ENCODE measurements at regions not wholly inside any gene's neighbourhood (a gene's known extent, or its start where the extent isn't known, plus 50 kb on each side); places are given as distances from the start of the nearest gene placed in this dataset.

DNA sequence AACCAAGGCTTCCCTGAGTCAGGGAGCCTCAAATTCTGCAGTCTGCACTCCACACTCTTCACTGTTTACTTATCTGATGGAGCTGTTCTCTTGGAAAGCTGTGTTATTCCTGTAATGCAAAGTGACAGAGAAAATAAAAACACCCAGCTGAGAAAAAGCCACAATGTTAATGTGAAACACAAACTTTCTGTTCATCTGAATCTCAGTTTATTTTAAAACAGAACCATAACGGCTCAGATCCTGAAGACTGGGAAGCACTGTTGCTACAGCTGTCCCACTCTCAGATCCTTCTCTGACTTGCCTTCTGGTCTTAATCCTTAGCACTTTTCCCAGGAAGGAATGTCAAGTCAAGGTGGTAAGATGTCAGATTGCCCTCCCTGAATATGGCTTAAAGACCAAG lies 736.6 kb downstream of the DHX35 start:
- TF ChIP-seq, protein P1, sequence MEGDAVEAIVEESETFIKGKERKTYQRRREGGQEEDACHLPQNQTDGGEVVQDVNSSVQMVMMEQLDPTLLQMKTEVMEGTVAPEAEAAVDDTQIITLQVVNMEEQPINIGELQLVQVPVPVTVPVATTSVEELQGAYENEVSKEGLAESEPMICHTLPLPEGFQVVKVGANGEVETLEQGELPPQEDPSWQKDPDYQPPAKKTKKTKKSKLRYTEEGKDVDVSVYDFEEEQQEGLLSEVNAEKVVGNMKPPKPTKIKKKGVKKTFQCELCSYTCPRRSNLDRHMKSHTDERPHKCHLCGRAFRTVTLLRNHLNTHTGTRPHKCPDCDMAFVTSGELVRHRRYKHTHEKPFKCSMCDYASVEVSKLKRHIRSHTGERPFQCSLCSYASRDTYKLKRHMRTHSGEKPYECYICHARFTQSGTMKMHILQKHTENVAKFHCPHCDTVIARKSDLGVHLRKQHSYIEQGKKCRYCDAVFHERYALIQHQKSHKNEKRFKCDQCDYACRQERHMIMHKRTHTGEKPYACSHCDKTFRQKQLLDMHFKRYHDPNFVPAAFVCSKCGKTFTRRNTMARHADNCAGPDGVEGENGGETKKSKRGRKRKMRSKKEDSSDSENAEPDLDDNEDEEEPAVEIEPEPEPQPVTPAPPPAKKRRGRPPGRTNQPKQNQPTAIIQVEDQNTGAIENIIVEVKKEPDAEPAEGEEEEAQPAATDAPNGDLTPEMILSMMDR (IDR thresholded peaks at IDR 0.05; ENCODE audit: insufficient read depth, low read length): no peak
- TF ChIP-seq, protein P2, sequence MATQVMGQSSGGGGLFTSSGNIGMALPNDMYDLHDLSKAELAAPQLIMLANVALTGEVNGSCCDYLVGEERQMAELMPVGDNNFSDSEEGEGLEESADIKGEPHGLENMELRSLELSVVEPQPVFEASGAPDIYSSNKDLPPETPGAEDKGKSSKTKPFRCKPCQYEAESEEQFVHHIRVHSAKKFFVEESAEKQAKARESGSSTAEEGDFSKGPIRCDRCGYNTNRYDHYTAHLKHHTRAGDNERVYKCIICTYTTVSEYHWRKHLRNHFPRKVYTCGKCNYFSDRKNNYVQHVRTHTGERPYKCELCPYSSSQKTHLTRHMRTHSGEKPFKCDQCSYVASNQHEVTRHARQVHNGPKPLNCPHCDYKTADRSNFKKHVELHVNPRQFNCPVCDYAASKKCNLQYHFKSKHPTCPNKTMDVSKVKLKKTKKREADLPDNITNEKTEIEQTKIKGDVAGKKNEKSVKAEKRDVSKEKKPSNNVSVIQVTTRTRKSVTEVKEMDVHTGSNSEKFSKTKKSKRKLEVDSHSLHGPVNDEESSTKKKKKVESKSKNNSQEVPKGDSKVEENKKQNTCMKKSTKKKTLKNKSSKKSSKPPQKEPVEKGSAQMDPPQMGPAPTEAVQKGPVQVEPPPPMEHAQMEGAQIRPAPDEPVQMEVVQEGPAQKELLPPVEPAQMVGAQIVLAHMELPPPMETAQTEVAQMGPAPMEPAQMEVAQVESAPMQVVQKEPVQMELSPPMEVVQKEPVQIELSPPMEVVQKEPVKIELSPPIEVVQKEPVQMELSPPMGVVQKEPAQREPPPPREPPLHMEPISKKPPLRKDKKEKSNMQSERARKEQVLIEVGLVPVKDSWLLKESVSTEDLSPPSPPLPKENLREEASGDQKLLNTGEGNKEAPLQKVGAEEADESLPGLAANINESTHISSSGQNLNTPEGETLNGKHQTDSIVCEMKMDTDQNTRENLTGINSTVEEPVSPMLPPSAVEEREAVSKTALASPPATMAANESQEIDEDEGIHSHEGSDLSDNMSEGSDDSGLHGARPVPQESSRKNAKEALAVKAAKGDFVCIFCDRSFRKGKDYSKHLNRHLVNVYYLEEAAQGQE (IDR thresholded peaks at IDR 0.05; ENCODE audit: insufficient replicate concordance, low read depth): no peak
- TF ChIP-seq POLR2AphosphoS5 (IDR thresholded peaks at IDR 0.05; ENCODE audit: low read depth) (no peak), SPI1 (IDR thresholded peaks at IDR 0.05; ENCODE audit: borderline replicate concordance, low read depth) (no peak)
